Omental fat pad (tissue), 3 donors: ENCODE measurements at regions not wholly inside any gene's neighbourhood (a gene's known extent, or its start where the extent isn't known, plus 50 kb on each side); places are given as distances from the start of the nearest gene placed in this dataset.

Experiments
- ATAC-seq: fragments of 150-250 bp; one replicate; pipeline ENCODE4 v1.9.1; 2016; ENCODE audit warnings: mild to moderate bottlenecking, moderate library complexity; ENCODE audit not compliant: low FRiP score
- DNase-seq: peaks from one replicate; pipeline ENCODE4 v3.0.0-alpha.2; 2019; ENCODE audit warnings: low spot score
- TF ChIP-seq, protein P1 (sequence below), 3 donors: fragments of 450-650 bp; IDR thresholded peaks; one replicate each; pipeline ENCODE4 v1.5.1; 2016 to 2017; ENCODE audit warnings: antibody characterized with exemption in 3 of 3, mild to moderate bottlenecking in 3 of 3, moderate library complexity in 2 of 3

DNA sequence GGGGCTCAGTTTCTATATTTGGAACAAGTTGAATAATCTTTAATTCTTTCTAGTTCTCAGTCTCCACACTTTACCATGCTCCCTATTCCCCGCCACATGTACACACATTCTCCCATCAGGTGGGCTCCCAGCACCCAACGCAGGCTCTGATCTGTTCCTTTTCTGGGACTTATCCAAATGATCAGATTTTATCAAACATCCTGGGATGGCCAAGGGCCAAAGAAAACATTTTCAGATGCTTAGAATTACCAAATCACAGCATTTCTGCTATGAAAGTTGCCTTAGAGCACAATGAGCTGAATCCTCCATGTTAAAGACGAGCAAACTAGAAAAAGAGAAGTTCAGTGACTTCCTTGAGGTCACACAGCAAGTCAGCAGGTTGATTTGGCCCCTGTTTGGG lies 153.4 kb downstream of the SEC61B start:
- DNase-seq (no peak), ATAC-seq (no peak)
- TF ChIP-seq, protein P1, sequence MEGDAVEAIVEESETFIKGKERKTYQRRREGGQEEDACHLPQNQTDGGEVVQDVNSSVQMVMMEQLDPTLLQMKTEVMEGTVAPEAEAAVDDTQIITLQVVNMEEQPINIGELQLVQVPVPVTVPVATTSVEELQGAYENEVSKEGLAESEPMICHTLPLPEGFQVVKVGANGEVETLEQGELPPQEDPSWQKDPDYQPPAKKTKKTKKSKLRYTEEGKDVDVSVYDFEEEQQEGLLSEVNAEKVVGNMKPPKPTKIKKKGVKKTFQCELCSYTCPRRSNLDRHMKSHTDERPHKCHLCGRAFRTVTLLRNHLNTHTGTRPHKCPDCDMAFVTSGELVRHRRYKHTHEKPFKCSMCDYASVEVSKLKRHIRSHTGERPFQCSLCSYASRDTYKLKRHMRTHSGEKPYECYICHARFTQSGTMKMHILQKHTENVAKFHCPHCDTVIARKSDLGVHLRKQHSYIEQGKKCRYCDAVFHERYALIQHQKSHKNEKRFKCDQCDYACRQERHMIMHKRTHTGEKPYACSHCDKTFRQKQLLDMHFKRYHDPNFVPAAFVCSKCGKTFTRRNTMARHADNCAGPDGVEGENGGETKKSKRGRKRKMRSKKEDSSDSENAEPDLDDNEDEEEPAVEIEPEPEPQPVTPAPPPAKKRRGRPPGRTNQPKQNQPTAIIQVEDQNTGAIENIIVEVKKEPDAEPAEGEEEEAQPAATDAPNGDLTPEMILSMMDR (IDR thresholded peaks at IDR 0.05) = no peak

DNA sequence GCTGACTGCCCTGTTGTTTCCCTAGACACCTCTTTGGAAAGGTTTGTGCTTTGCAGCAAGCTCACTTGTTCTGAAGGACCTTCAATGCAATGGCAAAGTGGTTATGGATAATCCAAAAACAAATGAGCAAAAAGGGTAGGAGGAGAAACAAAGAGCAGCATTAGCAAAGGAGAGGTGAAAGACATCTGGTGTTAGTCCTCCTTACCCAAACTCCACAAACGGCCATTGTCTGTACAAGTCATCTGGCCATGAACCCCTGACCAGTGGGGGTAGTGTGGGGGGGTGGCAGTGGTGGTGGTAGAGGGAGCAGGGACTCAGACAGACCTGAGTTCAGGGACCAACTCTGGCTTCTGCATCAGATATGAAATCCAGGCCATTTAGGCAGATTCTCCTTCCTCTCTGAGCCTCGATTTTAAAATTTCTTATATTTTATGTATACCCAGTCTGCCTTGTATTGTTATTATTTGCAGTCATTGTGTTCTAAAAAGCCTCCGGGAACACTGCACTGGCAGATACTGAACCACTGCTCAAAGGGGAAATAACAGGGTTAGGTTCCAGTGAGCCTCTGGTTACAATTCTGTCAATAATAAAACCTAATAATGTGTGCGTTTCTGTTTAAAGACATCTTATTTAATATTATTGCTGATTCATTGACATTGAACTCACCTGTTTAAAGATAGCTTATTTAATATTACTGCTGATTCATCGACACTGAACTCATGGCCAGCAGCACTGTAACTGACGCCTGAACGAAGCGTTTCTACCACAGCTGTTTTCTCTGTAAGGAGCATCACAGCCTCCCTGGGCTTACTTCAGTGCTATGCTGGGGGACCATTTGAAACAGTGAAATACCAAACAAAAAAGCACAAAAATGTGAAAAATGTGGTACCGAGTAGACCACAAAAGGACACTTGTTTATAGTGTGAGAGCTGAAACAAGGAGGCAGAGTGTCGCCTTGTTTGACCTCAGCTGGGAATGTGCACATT lies 156.0 kb downstream of the SEC61B start:
- TF ChIP-seq, protein P1 (IDR thresholded peaks at IDR 0.05) = no peak

GRCh38 chr9:99383536-99383935 lies 161.5 kb downstream of the SEC61B start:
- no peak for ATAC-seq
- TF ChIP-seq, protein P1 (IDR thresholded peaks at IDR 0.05) = no peak
- no peak for DNase-seq

More for the DNA sequence above, 156.0 kb downstream of the SEC61B start:
- ATAC-seq = no peak
- DNase-seq = no peak

DNA sequence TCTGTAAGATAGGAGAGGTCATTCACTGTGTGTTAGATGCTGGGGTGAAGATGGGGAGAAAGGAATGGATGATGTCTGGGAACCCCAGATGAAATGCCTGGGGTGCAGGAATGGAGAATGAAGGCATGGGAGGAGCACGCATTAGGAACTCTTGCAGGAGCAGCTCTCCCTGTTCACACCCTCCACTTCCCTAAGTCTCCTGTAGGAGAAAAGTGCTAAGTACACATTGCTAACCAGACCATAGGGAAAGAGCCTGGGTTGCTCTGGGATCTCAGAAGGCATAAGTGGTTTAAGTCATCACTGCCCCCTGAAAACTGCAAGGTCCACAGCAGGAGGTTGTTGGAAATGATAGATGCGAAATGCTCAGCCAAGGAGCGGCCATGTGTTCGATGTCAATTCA lies 163.1 kb downstream of the SEC61B start:
- no peak for DNase-seq
- TF ChIP-seq, protein P1 (IDR thresholded peaks at IDR 0.05) = no peak
- ATAC-seq = no peak

DNA sequence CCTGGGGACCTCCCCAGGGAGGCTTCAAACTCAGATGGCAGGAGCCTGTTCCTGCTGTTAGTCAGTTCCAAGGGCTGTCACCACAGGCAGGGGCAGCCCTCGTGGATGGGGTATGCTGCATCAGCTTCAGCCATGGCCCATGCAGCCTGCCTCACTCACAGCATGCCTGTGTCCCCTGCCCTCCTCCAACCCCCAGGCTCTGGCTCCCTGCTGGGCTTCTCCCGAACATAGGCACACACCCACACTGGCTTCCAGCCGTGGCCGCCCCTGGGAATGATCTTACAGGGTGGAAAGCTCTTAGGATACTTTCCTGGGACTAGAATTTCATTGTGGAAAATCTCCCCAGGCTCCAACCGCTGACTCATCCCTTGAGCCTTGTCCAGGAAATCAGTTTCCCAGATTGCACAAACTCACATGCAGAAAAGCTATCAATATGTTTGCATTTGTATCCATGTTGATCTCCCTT lies 163.8 kb downstream of the SEC61B start:
- no peak for ATAC-seq
- TF ChIP-seq, protein P1 (IDR thresholded peaks at IDR 0.05) = no peak

GRCh38 chr9:99387431-99387830 lies 165.3 kb downstream of the SEC61B start:
- TF ChIP-seq, protein P1 (IDR thresholded peaks at IDR 0.05) = no peak
- ATAC-seq (no peak), DNase-seq (no peak)

More for the DNA sequence above, 163.8 kb downstream of the SEC61B start:
- no peak for DNase-seq
